ENCODE measurements at regions not wholly inside any gene's neighbourhood (a gene's known extent, or its start where the extent isn't known, plus 50 kb on each side); places are given as distances from the start of the nearest gene placed in this dataset.

DNA sequence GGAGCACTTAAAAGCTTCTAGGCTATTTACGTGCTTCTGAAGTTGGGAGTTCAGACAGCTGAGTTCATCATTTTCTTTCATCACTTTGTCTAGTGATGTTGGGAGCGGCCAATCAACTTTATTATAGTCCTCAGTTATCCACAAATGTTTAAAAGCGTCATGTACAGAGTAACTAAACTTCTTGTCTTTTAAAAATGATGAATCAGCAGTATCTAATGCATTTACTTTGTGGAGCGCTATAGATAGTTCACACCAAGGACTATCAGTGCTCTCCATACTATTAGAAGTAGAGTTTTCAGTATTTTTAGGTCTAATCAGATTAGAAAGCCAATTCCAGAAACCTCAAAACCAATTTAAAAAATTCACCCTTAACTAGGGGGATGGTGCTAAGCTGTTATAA is 778.7 kb upstream of the PRMT6 start:
- no peaks in the 10 kb centered on the region for H3K36me3 ChIP-seq (ENCODE audit: insufficient read depth, low read length)
- no peak overlapping the region for H3K4me3 ChIP-seq (ENCODE audit: low read depth in 1 of 2, low read length in 2 of 2)
- H3K4me1 ChIP-seq (ENCODE audit: insufficient read depth, low read length), result peaks cover 5% of the 10 kb centered on the region
- H3K27me3 ChIP-seq (ENCODE audit: control insufficient read depth in 1 of 2, insufficient read depth in 2 of 2, low read length in 2 of 2), result no peaks in the 10 kb centered on the region
- no peaks in the 10 kb centered on the region for H3K9me3 ChIP-seq (ENCODE audit: low read length)
- H3K9ac ChIP-seq (ENCODE audit: low read length), result no peak overlapping the region
- H3K27ac ChIP-seq (ENCODE audit: low read depth, low read length), result no peak overlapping the region

DNA sequence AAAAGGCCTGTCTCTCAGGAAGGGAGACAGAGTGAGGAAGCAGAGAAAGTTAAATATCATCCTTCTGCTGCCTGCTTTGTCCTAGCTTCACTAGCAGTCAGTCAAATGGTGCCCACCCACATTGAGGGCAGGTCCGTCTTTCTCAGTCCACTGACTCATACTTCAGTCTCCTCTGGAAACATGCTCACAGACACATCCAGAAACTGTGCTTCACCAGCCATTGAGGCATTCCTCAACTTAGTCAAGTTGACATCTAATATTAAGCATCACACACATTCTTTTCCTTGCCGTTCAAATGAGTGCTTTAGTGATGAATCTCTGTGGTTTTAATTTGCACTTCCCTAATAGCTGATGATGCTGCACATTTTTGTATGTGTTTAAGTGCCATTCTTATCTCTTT is 777.8 kb upstream of the PRMT6 start:
- peaks cover 5% of the 10 kb centered on the region for H3K4me1 ChIP-seq (ENCODE audit: insufficient read depth, low read length)
- no peaks in the 10 kb centered on the region for H3K27me3 ChIP-seq (ENCODE audit: control insufficient read depth in 1 of 2, insufficient read depth in 2 of 2, low read length in 2 of 2)
- no peak overlapping the region for H3K4me3 ChIP-seq (ENCODE audit: low read depth in 1 of 2, low read length in 2 of 2)
- no peak overlapping the region for H3K27ac ChIP-seq (ENCODE audit: low read depth, low read length)
- H3K9me3 ChIP-seq (ENCODE audit: low read length), result no peaks in the 10 kb centered on the region
- H3K9ac ChIP-seq (ENCODE audit: low read length), result no peak overlapping the region
- H3K36me3 ChIP-seq (ENCODE audit: insufficient read depth, low read length), result no peaks in the 10 kb centered on the region

DNA sequence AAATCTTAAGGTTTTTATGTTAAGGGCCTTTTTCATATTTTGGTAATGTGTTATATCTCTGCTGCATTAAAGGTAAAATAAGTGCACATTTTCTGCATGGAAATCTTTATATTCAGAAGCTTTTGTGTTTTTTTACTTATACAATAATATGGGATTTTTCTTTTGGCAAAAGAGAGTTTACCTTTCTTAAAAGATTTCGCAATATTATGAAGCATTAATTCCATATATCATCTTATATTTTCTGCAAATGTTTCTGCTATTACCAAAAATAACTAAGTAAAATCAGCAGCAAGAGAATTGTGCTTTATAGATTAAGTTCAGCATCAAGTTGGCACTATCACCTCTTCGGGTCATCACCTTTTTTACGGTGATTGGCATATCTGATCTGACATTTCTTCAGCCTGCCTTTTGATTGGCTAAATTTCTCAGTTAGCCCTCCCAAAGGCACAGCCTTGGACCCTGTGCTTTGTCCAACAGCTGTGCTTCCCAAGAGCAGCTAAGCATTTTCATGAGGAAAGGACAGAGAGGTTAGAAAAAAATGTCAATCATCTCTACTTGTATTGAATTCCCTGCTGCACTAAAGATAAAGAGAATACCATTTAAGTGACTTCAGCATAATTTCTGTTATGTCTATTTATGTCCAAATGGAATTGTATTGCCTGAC is 767.1 kb upstream of the PRMT6 start:
- Histone ChIP-seq H3K27me3 (ENCODE audit: control insufficient read depth in 1 of 2, insufficient read depth in 2 of 2, low read length in 2 of 2) (no peaks in the 10 kb centered on the region), H3K9me3 (ENCODE audit: low read length) (no peaks in the 10 kb centered on the region), H3K27ac (ENCODE audit: low read depth, low read length) (no peak overlapping the region)

GRCh38 chr1:106290805-106291501 is 765.5 kb upstream of the PRMT6 start:
- no peaks in the 10 kb centered on the region for H3K36me3 ChIP-seq (ENCODE audit: insufficient read depth, low read length)

More for the DNA sequence above, 767.1 kb upstream of the PRMT6 start:
- Histone ChIP-seq H3K36me3 (ENCODE audit: insufficient read depth, low read length) (no peaks in the 10 kb centered on the region), H3K4me3 (ENCODE audit: low read depth in 1 of 2, low read length in 2 of 2) (no peak overlapping the region), H3K9ac (ENCODE audit: low read length) (no peak overlapping the region), H3K4me1 (ENCODE audit: insufficient read depth, low read length) (no peaks in the 10 kb centered on the region)

DNA sequence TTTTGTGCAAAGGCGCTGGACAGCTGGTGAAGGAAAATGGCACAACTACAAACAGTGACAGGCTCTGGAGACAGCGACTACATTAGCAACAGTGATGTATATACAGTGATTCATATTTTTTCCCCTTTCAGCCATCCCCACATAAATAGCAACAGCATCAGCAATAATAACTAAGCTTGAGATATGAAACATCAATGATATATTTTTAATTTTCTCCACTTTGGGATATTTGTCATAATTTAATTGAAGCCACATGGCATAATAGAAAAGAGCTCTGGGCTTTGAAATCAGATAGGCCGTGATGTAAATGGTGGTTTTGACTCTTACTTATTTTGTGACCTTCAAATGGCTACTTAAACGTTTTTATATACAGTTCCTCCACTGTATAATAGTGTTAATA is 764.3 kb upstream of the PRMT6 start:
- Histone ChIP-seq H3K4me1 (ENCODE audit: insufficient read depth, low read length) (no peaks in the 10 kb centered on the region), H3K4me3 (ENCODE audit: low read depth in 1 of 2, low read length in 2 of 2) (no peak overlapping the region), H3K36me3 (ENCODE audit: insufficient read depth, low read length) (no peaks in the 10 kb centered on the region), H3K27me3 (ENCODE audit: control insufficient read depth in 1 of 2, insufficient read depth in 2 of 2, low read length in 2 of 2) (no peaks in the 10 kb centered on the region), H3K9me3 (ENCODE audit: low read length) (no peaks in the 10 kb centered on the region), H3K27ac (ENCODE audit: low read depth, low read length) (no peak overlapping the region), H3K9ac (ENCODE audit: low read length) (no peak overlapping the region)

More at GRCh38 chr1:106290805-106291501, 765.5 kb upstream of the PRMT6 start:
- Histone ChIP-seq H3K9ac (ENCODE audit: low read length) (no peak overlapping the region), H3K9me3 (ENCODE audit: low read length) (no peaks in the 10 kb centered on the region), H3K27me3 (ENCODE audit: control insufficient read depth in 1 of 2, insufficient read depth in 2 of 2, low read length in 2 of 2) (no peaks in the 10 kb centered on the region), H3K4me3 (ENCODE audit: low read depth in 1 of 2, low read length in 2 of 2) (no peak overlapping the region), H3K4me1 (ENCODE audit: insufficient read depth, low read length) (no peaks in the 10 kb centered on the region), H3K27ac (ENCODE audit: low read depth, low read length) (no peak overlapping the region)

- no peaks in the 10 kb centered on the region for H3K4me1 ChIP-seq (ENCODE audit: insufficient read depth, low read length)
- no peak overlapping the region for H3K4me3 ChIP-seq (ENCODE audit: low read depth in 1 of 2, low read length in 2 of 2)
- H3K9me3 ChIP-seq (ENCODE audit: low read length), result no peaks in the 10 kb centered on the region
- no peak overlapping the region for H3K9ac ChIP-seq (ENCODE audit: low read length)
- no peak overlapping the region for H3K27ac ChIP-seq (ENCODE audit: low read depth, low read length)
- no peaks in the 10 kb centered on the region for H3K27me3 ChIP-seq (ENCODE audit: control insufficient read depth in 1 of 2, insufficient read depth in 2 of 2, low read length in 2 of 2)
- no peaks in the 10 kb centered on the region for H3K36me3 ChIP-seq (ENCODE audit: insufficient read depth, low read length)
Measured at GRCh38 chr1:106296431-106296830, 760.0 kb upstream of the PRMT6 start.

GRCh38 chr1:106304106-106304505 is 752.4 kb upstream of the PRMT6 start:
- Histone ChIP-seq H3K4me1 (ENCODE audit: insufficient read depth, low read length) (no peaks in the 10 kb centered on the region), H3K36me3 (ENCODE audit: insufficient read depth, low read length) (no peaks in the 10 kb centered on the region), H3K4me3 (ENCODE audit: low read depth in 1 of 2, low read length in 2 of 2) (no peak overlapping the region), H3K9me3 (ENCODE audit: low read length) (peaks cover 4% of the 10 kb centered on the region), H3K27me3 (ENCODE audit: control insufficient read depth in 1 of 2, insufficient read depth in 2 of 2, low read length in 2 of 2) (no peaks in the 10 kb centered on the region), H3K27ac (ENCODE audit: low read depth, low read length) (no peak overlapping the region), H3K9ac (ENCODE audit: low read length) (no peak overlapping the region)

- Histone ChIP-seq H3K27me3 (ENCODE audit: control insufficient read depth in 1 of 2, insufficient read depth in 2 of 2, low read length in 2 of 2) (no peaks in the 10 kb centered on the region), H3K27ac (ENCODE audit: low read depth, low read length) (no peak overlapping the region), H3K36me3 (ENCODE audit: insufficient read depth, low read length) (no peaks in the 10 kb centered on the region), H3K4me1 (ENCODE audit: insufficient read depth, low read length) (peaks cover 6% of the 10 kb centered on the region), H3K9me3 (ENCODE audit: low read length) (no peaks in the 10 kb centered on the region), H3K4me3 (ENCODE audit: low read depth in 1 of 2, low read length in 2 of 2) (no peak overlapping the region), H3K9ac (ENCODE audit: low read length) (no peak overlapping the region)
Measured at GRCh38 chr1:106319612-106320011, 736.9 kb upstream of the PRMT6 start.

DNA sequence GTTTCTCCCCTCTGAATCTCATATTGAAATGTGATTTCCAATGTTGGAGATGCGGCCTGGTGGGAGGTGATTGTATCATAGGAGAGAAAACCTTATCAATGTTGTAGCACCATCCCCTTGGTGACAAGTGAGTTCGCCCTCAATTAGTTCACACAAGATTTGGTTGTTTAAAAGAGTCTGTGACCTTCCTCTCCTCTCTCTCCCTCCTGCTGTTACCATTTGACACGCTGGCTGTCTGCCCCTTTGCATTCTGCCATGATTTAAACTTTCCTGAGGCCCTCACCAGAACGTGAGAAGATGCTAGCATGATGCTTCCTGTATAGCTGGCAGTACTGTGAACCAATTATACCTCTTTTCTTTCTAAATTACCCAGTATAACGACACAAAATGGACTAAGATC is 730.9 kb upstream of the PRMT6 start:
- H3K9me3 ChIP-seq (ENCODE audit: low read length), result no peaks in the 10 kb centered on the region
- no peak overlapping the region for H3K27ac ChIP-seq (ENCODE audit: low read depth, low read length)
- H3K27me3 ChIP-seq (ENCODE audit: control insufficient read depth in 1 of 2, insufficient read depth in 2 of 2, low read length in 2 of 2), result no peaks in the 10 kb centered on the region
- peaks cover 6% of the 10 kb centered on the region for H3K4me1 ChIP-seq (ENCODE audit: insufficient read depth, low read length)
- no peak overlapping the region for H3K9ac ChIP-seq (ENCODE audit: low read length)
- H3K4me3 ChIP-seq (ENCODE audit: low read depth in 1 of 2, low read length in 2 of 2), result no peak overlapping the region
- H3K36me3 ChIP-seq (ENCODE audit: insufficient read depth, low read length), result no peaks in the 10 kb centered on the region

- Histone ChIP-seq H3K27me3 (ENCODE audit: control insufficient read depth in 1 of 2, insufficient read depth in 2 of 2, low read length in 2 of 2) (no peaks in the 10 kb centered on the region), H3K9ac (ENCODE audit: low read length) (no peak overlapping the region), H3K9me3 (ENCODE audit: low read length) (no peaks in the 10 kb centered on the region), H3K4me1 (ENCODE audit: insufficient read depth, low read length) (no peaks in the 10 kb centered on the region), H3K36me3 (ENCODE audit: insufficient read depth, low read length) (no peaks in the 10 kb centered on the region), H3K27ac (ENCODE audit: low read depth, low read length) (no peak overlapping the region), H3K4me3 (ENCODE audit: low read depth in 1 of 2, low read length in 2 of 2) (no peak overlapping the region)
Measured at GRCh38 chr1:106344494-106344893, 712.0 kb upstream of the PRMT6 start.

DNA sequence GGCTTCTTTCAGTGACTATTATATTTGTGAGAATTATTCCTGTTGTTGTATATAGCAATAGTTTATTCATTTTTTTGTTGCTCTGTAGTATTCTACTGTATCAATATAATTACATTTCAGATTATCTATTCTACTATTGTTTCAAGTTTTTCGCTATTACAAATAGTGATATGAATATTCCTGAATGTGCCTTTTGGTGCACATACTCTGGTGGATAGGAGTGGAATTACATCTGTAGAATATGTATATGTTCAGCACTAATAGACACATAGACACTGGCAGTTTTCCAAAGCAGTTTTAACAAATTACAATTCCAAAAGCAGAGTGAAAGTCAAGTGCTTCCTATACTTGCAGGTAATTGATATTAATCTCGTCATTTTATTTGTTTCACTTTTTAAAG is 696.2 kb upstream of the PRMT6 start:
- Histone ChIP-seq H3K4me1 (ENCODE audit: insufficient read depth, low read length) (no peaks in the 10 kb centered on the region), H3K27me3 (ENCODE audit: control insufficient read depth in 1 of 2, insufficient read depth in 2 of 2, low read length in 2 of 2) (no peaks in the 10 kb centered on the region), H3K27ac (ENCODE audit: low read depth, low read length) (no peak overlapping the region), H3K9me3 (ENCODE audit: low read length) (no peaks in the 10 kb centered on the region), H3K9ac (ENCODE audit: low read length) (no peak overlapping the region), H3K4me3 (ENCODE audit: low read depth in 1 of 2, low read length in 2 of 2) (no peak overlapping the region), H3K36me3 (ENCODE audit: insufficient read depth, low read length) (no peaks in the 10 kb centered on the region)

All from muscle layer of colon (tissue), 2 donors.